GM12864 (cell line): ENCODE measurements at regions not wholly inside any gene's neighbourhood (a gene's known extent, or its start where the extent isn't known, plus 50 kb on each side); places are given as distances from the start of the nearest gene placed in this dataset.

Experiments used
- DNase-seq: peaks from one replicate; pipeline ENCODE4 v3.0.0-alpha.2; 2011; ENCODE audit warnings: low read depth
- H3K4me3 ChIP-seq: 2 replicates; pipeline ENCODE4 v1.5.1; 2011; ENCODE audit warnings: mild to moderate bottlenecking, low read depth, low read length, control low read depth
- TF ChIP-seq, protein P1 (sequence below): IDR thresholded peaks from 2 replicates; pipeline ENCODE4 v1.5.1; 2011; ENCODE audit warnings: low read depth, mild to moderate bottlenecking, moderate library complexity, low read length, control low read depth, inconsistent platforms; ENCODE audit errors: missing control alignments

DNA sequence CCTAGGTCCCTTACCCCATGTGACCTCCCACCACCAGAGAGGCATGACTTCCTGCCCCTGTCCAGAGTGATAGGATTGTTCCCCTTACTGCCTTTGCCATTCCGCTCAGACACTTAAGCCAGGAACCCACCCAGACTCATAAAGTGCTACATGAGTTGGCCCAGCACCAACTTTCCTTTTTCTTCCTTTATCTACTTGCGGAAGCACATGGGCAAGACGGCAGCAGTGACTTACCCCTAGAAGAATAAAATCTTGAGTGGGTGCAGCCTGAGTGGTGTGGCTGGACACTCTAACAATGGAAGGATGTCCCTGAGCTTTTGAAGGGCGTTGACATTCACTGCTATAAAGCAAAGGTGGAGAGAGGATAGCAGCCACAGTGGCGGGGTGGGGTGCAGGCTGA is 100.1 kb downstream of the MAB21L3 start:
- TF ChIP-seq, protein P1, sequence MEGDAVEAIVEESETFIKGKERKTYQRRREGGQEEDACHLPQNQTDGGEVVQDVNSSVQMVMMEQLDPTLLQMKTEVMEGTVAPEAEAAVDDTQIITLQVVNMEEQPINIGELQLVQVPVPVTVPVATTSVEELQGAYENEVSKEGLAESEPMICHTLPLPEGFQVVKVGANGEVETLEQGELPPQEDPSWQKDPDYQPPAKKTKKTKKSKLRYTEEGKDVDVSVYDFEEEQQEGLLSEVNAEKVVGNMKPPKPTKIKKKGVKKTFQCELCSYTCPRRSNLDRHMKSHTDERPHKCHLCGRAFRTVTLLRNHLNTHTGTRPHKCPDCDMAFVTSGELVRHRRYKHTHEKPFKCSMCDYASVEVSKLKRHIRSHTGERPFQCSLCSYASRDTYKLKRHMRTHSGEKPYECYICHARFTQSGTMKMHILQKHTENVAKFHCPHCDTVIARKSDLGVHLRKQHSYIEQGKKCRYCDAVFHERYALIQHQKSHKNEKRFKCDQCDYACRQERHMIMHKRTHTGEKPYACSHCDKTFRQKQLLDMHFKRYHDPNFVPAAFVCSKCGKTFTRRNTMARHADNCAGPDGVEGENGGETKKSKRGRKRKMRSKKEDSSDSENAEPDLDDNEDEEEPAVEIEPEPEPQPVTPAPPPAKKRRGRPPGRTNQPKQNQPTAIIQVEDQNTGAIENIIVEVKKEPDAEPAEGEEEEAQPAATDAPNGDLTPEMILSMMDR, result no peak
- H3K4me3 ChIP-seq, result no peak overlapping the region
- DNase-seq, result no peak

DNA sequence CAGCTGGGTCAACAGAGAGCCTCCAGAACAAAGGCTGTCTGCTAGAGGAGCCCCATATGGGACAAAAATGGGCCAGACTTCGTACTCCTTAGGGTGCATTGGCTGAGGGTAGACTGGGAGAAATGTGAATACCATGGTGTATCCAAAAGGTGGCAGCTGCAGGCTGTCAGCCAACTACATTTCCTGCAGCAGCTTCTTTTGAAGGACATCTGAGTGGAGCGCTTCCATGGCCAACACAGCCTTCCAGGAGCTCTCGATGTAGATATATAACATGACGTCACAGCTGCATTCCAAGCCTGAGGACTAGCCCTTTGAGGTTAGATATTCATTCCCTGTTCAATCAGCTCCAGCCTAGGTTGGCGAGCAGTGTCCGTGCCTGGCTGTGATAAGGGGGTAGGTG is 107.7 kb downstream of the MAB21L3 start:
- H3K4me3 ChIP-seq, result no peak overlapping the region
- no peak for DNase-seq
- TF ChIP-seq, protein P1, result no peak

DNA sequence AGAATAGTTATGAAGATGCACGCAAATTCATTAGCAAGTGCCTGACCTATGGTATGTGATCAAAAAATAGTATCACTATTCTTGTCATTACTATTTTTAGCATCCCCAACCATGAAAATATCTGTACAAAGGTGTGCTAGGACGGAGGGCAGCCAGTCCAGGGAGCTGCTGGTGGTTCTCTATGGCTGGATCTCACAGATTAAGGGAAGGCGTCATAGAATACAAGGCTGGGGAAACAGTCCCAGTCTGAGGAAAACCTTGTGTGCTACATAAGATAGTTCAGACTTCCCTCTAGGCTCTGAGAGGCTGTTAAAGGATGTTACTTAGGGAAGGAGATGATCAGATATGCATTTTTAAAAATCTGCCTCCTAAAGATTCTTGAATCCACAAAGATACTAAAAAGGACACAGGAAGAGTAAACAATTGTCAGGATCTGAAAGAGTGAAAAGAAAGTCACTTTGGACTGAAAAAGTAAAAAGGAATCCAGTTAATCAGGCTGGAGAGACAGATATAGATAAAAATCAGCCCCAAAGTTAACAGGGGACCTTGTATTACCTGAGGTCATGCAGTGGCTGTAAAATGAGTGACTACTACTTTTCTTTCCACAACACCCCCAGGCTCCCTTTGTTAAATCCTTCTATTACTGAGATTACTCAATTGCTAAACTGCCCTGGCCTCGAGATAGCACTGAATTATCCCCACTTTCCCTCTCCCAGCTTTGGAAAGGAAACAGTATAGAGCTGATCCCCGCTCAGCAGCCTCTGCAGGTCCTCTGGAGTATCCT is 108.6 kb downstream of the MAB21L3 start:
- TF ChIP-seq, protein P1, result no peak
- no peak overlapping the region for H3K4me3 ChIP-seq
- no peak for DNase-seq

DNA sequence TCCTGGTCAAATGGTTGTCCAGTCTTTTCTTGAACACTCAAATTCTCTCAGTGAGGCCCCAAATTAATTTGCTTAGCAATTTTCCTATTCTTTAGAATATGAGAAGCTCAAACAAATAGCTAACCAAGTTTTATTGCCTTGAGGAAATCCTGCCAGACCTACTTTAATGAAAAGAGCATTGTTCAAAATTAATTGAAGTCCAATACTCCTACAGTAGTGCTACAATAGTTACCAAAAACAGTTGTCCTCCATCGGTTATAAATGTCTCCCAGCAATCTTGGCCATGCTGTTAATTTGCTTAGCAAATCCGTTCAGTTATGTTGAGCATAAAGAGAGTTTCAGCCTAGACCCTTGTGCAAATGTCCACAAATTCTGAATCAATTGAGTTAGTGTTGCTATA is 112.9 kb downstream of the MAB21L3 start:
- no peak overlapping the region for H3K4me3 ChIP-seq
- DNase-seq, result no peak
- TF ChIP-seq, protein P1, result no peak

DNA sequence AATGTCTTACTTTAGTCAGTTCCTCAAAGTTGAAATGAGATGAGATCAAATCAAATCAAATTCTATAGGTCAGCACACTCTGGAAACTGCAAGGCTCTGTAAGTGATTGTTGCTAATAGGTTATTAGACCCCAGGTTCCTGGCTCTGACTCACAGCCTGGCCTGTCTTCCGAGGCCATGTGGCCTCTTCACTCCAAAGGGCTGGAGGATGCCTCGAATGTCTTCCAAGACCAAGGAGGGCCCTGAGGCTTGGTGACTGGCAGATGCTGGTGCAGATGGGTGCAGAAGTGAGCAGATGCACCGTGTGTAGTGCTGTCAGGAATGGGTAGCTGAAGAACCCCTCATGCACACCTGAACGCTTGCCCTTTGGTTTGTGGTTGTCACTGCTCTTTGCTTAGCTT is 113.4 kb downstream of the MAB21L3 start:
- no peak overlapping the region for H3K4me3 ChIP-seq
- TF ChIP-seq, protein P1, result no peak
- DNase-seq, result no peak

DNA sequence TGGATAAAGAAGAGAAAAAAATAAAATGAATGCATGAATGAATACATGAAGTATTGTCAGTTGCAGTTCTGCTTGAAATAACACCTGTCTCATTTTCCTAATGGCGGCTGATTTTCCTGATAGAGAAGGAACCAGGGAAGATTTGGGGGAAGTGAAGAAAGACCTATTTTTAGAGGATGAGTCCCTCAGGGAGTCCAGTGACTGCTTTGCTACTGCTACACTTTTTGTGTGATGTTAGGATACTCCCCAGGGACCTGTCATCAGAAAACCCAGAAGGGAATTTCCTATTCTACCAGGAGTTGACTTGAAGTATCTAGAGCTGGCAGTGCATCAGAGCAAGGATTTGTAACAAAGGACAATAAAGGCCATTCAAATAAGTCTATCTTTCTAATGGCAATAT is 114.8 kb downstream of the MAB21L3 start:
- DNase-seq, result no peak
- H3K4me3 ChIP-seq, result no peak overlapping the region
- TF ChIP-seq, protein P1, result no peak

DNA sequence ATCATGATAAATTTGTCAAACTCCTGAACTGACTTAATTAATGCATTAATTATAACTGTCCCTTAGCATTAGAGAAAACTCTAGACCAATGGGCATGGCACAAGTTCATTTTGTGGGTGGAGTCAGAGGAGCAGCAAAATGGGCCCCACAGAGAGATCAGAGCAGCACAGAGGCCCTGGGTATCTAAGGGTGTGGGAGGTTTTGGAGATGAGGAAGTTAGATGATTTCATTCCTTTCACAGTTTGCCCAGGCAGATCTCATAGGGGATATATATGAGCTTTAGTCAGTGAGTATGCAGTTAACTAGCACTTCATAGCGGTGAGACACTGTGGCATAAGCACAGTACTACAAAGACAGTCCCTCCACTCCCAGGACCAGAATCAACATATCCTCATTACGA is 117.3 kb downstream of the MAB21L3 start:
- DNase-seq, result no peak
- no peak overlapping the region for H3K4me3 ChIP-seq
- TF ChIP-seq, protein P1, result no peak
